Stomach smooth muscle (tissue), 2 donors: ENCODE measurements at regions not wholly inside any gene's neighbourhood (a gene's known extent, or its start where the extent isn't known, plus 50 kb on each side); places are given as distances from the start of the nearest gene placed in this dataset.
"Not testable (repeated sequence)": the region's sequence is repeated elsewhere in the genome, so short reads cannot be mapped to it uniquely, and the experiment has no call there.

Experiments
- H3K27ac ChIP-seq: one replicate; pipeline ENCODE4 v1.7.0; 2013; ENCODE audit warnings: mild to moderate bottlenecking, low read length, inconsistent platforms
- H3K27me3 ChIP-seq, 2 donors: one replicate each; pipeline ENCODE4 v1.7.0; 2013; ENCODE audit warnings: low read length in 2 of 2; ENCODE audit not compliant: insufficient read depth in 2 of 2, control insufficient read depth in 1 of 2
- H3K36me3 ChIP-seq, 2 donors: one replicate each; pipeline ENCODE4 v1.7.0; 2013; ENCODE audit warnings: low read length in 2 of 2; ENCODE audit not compliant: control insufficient read depth in 2 of 2, insufficient read depth in 2 of 2
- H3K4me1 ChIP-seq: one replicate; pipeline ENCODE4 v1.7.0; 2013; ENCODE audit warnings: low read length; ENCODE audit not compliant: control insufficient read depth, insufficient read depth
- H3K4me3 ChIP-seq, 2 donors: one replicate each; pipeline ENCODE4 v1.7.0; 2013; ENCODE audit warnings: low read length in 2 of 2
- H3K9ac ChIP-seq, 2 donors: one replicate each; pipeline ENCODE4 v1.7.0; 2013; ENCODE audit warnings: low read length in 2 of 2, mild to moderate bottlenecking in 1 of 2
- H3K9me3 ChIP-seq, 2 donors: one replicate each; pipeline ENCODE4 v1.7.0; 2013; ENCODE audit warnings: low read length in 2 of 2; ENCODE audit not compliant: control insufficient read depth in 2 of 2
- donor health status: healthy.
- donor health status: Pancreatic carcinoma.

DNA sequence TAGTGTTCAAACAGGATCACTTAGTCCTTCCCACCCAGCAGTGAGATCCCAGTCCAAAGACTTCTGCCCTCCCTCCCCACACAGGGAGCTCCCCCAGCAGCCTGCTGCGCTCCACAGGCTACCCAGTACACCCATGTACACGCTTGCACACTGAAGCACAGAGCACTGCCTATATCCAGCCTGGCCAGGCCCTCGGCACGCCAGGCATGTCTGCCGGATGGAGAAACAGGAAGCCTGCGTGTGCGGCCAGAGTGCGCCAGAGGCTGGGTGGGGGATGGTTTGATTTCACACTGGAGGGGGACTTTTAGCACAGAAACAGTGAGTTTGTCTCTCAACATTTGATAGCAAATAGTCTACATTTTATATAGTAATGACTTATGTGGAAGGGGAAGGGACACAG is 833.5 kb upstream of the IGFBP7 start:
- no peaks in the 10 kb centered on the region for H3K27me3 ChIP-seq

DNA sequence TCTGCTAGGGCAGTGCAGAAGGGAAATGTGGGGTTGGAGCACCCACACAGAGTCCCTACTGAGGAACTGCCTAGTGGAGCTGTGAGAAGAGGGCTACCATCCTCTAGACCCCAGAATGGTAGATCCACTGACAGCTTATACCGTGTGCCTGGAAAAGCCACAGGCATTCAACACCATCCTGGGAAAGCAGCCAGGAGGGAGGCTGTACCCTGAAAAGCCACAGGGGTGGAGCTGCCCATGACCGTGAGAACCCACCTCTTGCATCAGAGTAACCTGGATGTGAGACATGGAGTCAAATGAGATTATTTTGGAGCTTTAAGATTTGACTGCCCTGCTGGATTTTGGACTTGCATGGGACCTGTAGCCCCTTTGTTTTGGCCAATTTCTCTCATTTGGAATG is 827.1 kb upstream of the IGFBP7 start:
- not testable (repeated sequence) for H3K27me3 ChIP-seq, H3K4me3 ChIP-seq, H3K27ac ChIP-seq, H3K9me3 ChIP-seq, H3K9ac ChIP-seq, H3K36me3 ChIP-seq, H3K4me1 ChIP-seq

More for the DNA sequence above, 833.5 kb upstream of the IGFBP7 start:
- H3K9ac ChIP-seq = no peak overlapping the region
- H3K36me3 ChIP-seq = no peaks in the 10 kb centered on the region
- no peaks in the 10 kb centered on the region for H3K9me3 ChIP-seq
- H3K4me1 ChIP-seq = no peaks in the 10 kb centered on the region
- no peak overlapping the region for H3K4me3 ChIP-seq
- no peak overlapping the region for H3K27ac ChIP-seq

- no peaks in the 10 kb centered on the region for H3K27me3 ChIP-seq
- H3K4me3 ChIP-seq = no peak overlapping the region
- no peak overlapping the region for H3K9ac ChIP-seq
- H3K27ac ChIP-seq = no peak overlapping the region
- H3K36me3 ChIP-seq = no peaks in the 10 kb centered on the region
- no peaks in the 10 kb centered on the region for H3K9me3 ChIP-seq
- no peaks in the 10 kb centered on the region for H3K4me1 ChIP-seq
These were observed 816.1 kb upstream of the IGFBP7 start for GRCh38 chr4:57926311-57926710.

- Histone ChIP-seq H3K27ac (no peak overlapping the region), H3K4me3 (no peak overlapping the region)
These were observed 814.8 kb upstream of the IGFBP7 start for GRCh38 chr4:57924951-57925350.

GRCh38 chr4:57916479-57916878 is 806.3 kb upstream of the IGFBP7 start:
- no peak overlapping the region for H3K9ac ChIP-seq
- no peak overlapping the region for H3K4me3 ChIP-seq
- H3K4me1 ChIP-seq = no peaks in the 10 kb centered on the region
- H3K36me3 ChIP-seq = no peaks in the 10 kb centered on the region
- H3K27ac ChIP-seq = no peak overlapping the region
- no peaks in the 10 kb centered on the region for H3K9me3 ChIP-seq
- no peaks in the 10 kb centered on the region for H3K27me3 ChIP-seq

More at GRCh38 chr4:57924951-57925350, 814.8 kb upstream of the IGFBP7 start:
- no peaks in the 10 kb centered on the region for H3K36me3 ChIP-seq
- no peaks in the 10 kb centered on the region for H3K27me3 ChIP-seq
- H3K4me1 ChIP-seq = no peaks in the 10 kb centered on the region
- no peaks in the 10 kb centered on the region for H3K9me3 ChIP-seq
- H3K9ac ChIP-seq = no peak overlapping the region

DNA sequence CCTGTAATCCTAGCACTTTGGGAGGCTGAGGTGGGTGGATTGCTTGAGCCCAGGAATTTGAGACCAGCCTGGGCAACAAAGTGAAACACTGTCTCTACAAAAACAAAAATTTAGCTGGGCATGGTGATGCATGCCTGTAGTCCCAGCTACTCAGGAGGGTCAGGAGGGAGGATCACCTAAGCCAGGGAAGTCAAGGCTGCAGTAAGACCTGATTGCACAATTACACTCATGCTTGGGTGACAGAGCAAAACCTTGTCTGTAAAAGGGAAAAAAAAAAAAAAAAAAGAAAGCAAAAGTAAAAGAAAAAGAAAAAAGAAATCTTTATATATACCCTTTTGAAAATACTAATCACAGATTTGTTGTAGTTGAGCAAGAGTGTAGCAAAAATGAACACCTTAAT is 801.0 kb upstream of the IGFBP7 start:
- Histone ChIP-seq H3K9ac (no peak overlapping the region), H3K4me3 (no peak overlapping the region), H3K9me3 (no peaks in the 10 kb centered on the region), H3K36me3 (no peaks in the 10 kb centered on the region), H3K27ac (no peak overlapping the region), H3K27me3 (no peaks in the 10 kb centered on the region), H3K4me1 (no peaks in the 10 kb centered on the region)

- H3K27ac ChIP-seq = no peak overlapping the region
- no peaks in the 10 kb centered on the region for H3K9me3 ChIP-seq
- H3K4me3 ChIP-seq = no peak overlapping the region
- H3K36me3 ChIP-seq = no peaks in the 10 kb centered on the region
- H3K9ac ChIP-seq = no peak overlapping the region
- H3K4me1 ChIP-seq = no peaks in the 10 kb centered on the region
- H3K27me3 ChIP-seq = no peaks in the 10 kb centered on the region
These were observed 800.0 kb upstream of the IGFBP7 start for GRCh38 chr4:57910151-57910550.

DNA sequence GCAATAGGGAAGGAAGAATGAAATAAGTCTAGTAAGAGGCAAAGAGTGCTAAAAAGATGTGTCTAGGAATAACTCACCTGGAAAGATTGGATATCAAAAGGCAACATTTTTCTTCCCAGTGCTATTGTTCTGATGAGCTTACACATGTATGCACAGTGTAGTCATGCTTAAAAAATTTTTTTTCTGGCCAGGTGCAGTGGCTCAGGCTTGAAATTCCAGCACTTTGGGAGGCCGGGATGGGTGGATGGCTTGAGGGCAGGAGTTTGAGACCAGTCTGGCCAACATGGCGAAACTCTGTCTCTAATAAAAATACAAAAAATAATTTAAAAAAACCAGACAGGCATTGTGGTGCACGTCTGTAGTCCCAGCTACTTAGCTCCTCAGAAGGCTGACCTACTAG is 795.8 kb upstream of the IGFBP7 start:
- no peaks in the 10 kb centered on the region for H3K4me1 ChIP-seq
- H3K9me3 ChIP-seq = no peaks in the 10 kb centered on the region

GRCh38 chr4:57877047-57877458 is 766.9 kb upstream of the IGFBP7 start:
- Histone ChIP-seq H3K9ac (no peak overlapping the region), H3K27ac (no peak overlapping the region), H3K36me3 (no peaks in the 10 kb centered on the region), H3K4me1 (no peaks in the 10 kb centered on the region), H3K9me3 (no peaks in the 10 kb centered on the region), H3K4me3 (no peak overlapping the region), H3K27me3 (no peaks in the 10 kb centered on the region)

More for the DNA sequence above, 795.8 kb upstream of the IGFBP7 start:
- Histone ChIP-seq H3K36me3 (no peaks in the 10 kb centered on the region), H3K9ac (no peak overlapping the region), H3K27me3 (no peaks in the 10 kb centered on the region), H3K27ac (no peak overlapping the region), H3K4me3 (no peak overlapping the region)

GRCh38 chr4:57875829-57876392 is 765.7 kb upstream of the IGFBP7 start:
- no peak overlapping the region for H3K27ac ChIP-seq
- no peaks in the 10 kb centered on the region for H3K4me1 ChIP-seq
- H3K27me3 ChIP-seq = no peaks in the 10 kb centered on the region
- H3K4me3 ChIP-seq = no peak overlapping the region
- no peaks in the 10 kb centered on the region for H3K36me3 ChIP-seq
- no peak overlapping the region for H3K9ac ChIP-seq
- H3K9me3 ChIP-seq = no peaks in the 10 kb centered on the region

GRCh38 chr4:57866468-57867171 is 756.4 kb upstream of the IGFBP7 start:
- Histone ChIP-seq H3K27ac (no peak overlapping the region), H3K27me3 (no peaks in the 10 kb centered on the region), H3K4me3 (no peak overlapping the region), H3K9me3 (no peaks in the 10 kb centered on the region), H3K9ac (no peak overlapping the region), H3K4me1 (no peaks in the 10 kb centered on the region), H3K36me3 (no peaks in the 10 kb centered on the region)
